SK-N-SH treated with all-trans-retinoic acid at 6 μM for 48 hours (cell line): ENCODE measurements at regions not wholly inside any gene's neighbourhood (a gene's known extent, or its start where the extent isn't known, plus 50 kb on each side); places are given as distances from the start of the nearest gene placed in this dataset.

Experiments used
- ATAC-seq: fragments of 200-7000 bp; cut with Tn5 transposase; 3 replicates; pipeline ENCODE4 v1.9.1; 2020; ENCODE audit warnings: mild to moderate bottlenecking, moderate library complexity
- BACH2 ChIP-seq: fragments of 250-450 bp; sonication (Bioruptor Pico); IDR thresholded peaks from 2 replicates; pipeline ENCODE4 v1.9.0; 2021; ENCODE audit warnings: mild to moderate bottlenecking, borderline replicate concordance
- CREB5 ChIP-seq: fragments of 250-450 bp; sonication (Bioruptor Pico); IDR thresholded peaks from 2 replicates; pipeline ENCODE4 v1.5.1; 2020; ENCODE audit warnings: low read depth, mild to moderate bottlenecking, moderate library complexity
- CSDC2 ChIP-seq: fragments of 250-450 bp; sonication (Bioruptor Pico); IDR thresholded peaks from 2 replicates; pipeline ENCODE4 v1.5.0; 2020; ENCODE audit warnings: mild to moderate bottlenecking, moderate library complexity
- CSRNP3 ChIP-seq: fragments of 250-450 bp; sonication (Bioruptor Pico); IDR thresholded peaks from 2 replicates; pipeline ENCODE4 v1.5.1; 2021; ENCODE audit warnings: mild to moderate bottlenecking, moderate library complexity
- ESRRG ChIP-seq: fragments of 250-450 bp; sonication (Bioruptor Pico); IDR thresholded peaks from 2 replicates; pipeline ENCODE4 v1.6.1; 2021; ENCODE audit warnings: mild to moderate bottlenecking
- GLIS3 ChIP-seq: fragments of 250-450 bp; sonication (Bioruptor Pico); IDR thresholded peaks from 2 replicates; pipeline ENCODE4 v1.5.0; 2020; ENCODE audit warnings: mild to moderate bottlenecking, moderate library complexity
- OSR1 ChIP-seq: fragments of 250-450 bp; sonication (Bioruptor Pico); IDR thresholded peaks from 2 replicates; pipeline ENCODE4 v1.8.0; 2022; ENCODE audit warnings: moderate library complexity, mild to moderate bottlenecking, inconsistent platforms
- PATZ1 ChIP-seq: fragments of 250-450 bp; sonication (Bioruptor Pico); IDR thresholded peaks from 2 replicates; pipeline ENCODE4 v1.8.0; 2020; ENCODE audit warnings: mild to moderate bottlenecking, moderate library complexity, borderline replicate concordance
- POU6F1 ChIP-seq: fragments of 250-450 bp; sonication (Bioruptor Pico); IDR thresholded peaks from 2 replicates; pipeline ENCODE4 v1.8.0; 2021; ENCODE audit warnings: low read depth, mild to moderate bottlenecking, moderate library complexity, borderline replicate concordance
- PPARA ChIP-seq: fragments of 250-450 bp; sonication (Bioruptor Pico); IDR thresholded peaks from 2 replicates; pipeline ENCODE4 v1.5.0; 2020; ENCODE audit warnings: mild to moderate bottlenecking, borderline replicate concordance
- TOX ChIP-seq: fragments of 250-450 bp; sonication (Bioruptor Pico); IDR thresholded peaks from 2 replicates; pipeline ENCODE4 v1.8.0; 2021; ENCODE audit warnings: mild to moderate bottlenecking, moderate library complexity, borderline replicate concordance
- TSHZ2 ChIP-seq: fragments of 250-450 bp; sonication (Bioruptor Pico); IDR thresholded peaks from 2 replicates; pipeline ENCODE4 v1.5.0; 2020; ENCODE audit warnings: mild to moderate bottlenecking, moderate library complexity
- ZC3H10 ChIP-seq: fragments of 250-450 bp; sonication (Bioruptor Pico); IDR thresholded peaks from 2 replicates; pipeline ENCODE4 v1.5.1; 2021; ENCODE audit warnings: mild to moderate bottlenecking, moderate library complexity
- ZFP3 ChIP-seq: fragments of 250-450 bp; sonication (Bioruptor Pico); IDR thresholded peaks from 2 replicates; pipeline ENCODE4 v1.5.0; 2020; ENCODE audit warnings: mild to moderate bottlenecking, moderate library complexity
- ZNF565 ChIP-seq: fragments of 450-650 bp; formaldehyde crosslinking; conservative IDR thresholded peaks from 2 replicates; pipeline ENCODE4 v1.5.0; 2020; ENCODE audit warnings: low read depth, mild to moderate bottlenecking, moderate library complexity
- ZNF8 ChIP-seq: fragments of 450-650 bp; formaldehyde crosslinking; IDR thresholded peaks from 2 replicates; pipeline ENCODE4 v1.5.0; 2020; ENCODE audit warnings: mild to moderate bottlenecking, moderate library complexity

GRCh38 chrX:38895775-38896174 is 94.5 kb downstream of the MID1IP1 start:
- no peak for ATAC-seq
- TF ChIP-seq POU6F1 (CRISPR knock-in tag) (no peak), PPARA (CRISPR knock-in tag) (no peak), PATZ1 (CRISPR knock-in tag) (no peak)

GRCh38 chrX:38896724-38897298 is 95.6 kb downstream of the MID1IP1 start:
- no peak for TF ChIP-seq ZNF8 (CRISPR knock-in tag)
- ATAC-seq, result no peak

- no peak for ATAC-seq
- no peak for TF ChIP-seq ZFP3 (CRISPR knock-in tag)
- no peak for TF ChIP-seq CREB5 (CRISPR knock-in tag)
- no peak for TF ChIP-seq ZNF8 (CRISPR knock-in tag)
- TF ChIP-seq TOX, result no peak
- TF ChIP-seq ZNF565 (CRISPR knock-in tag), result no peak
- no peak for TF ChIP-seq TSHZ2 (CRISPR knock-in tag)
- no peak for TF ChIP-seq PPARA (CRISPR knock-in tag)
These were observed 97.0 kb downstream of the MID1IP1 start for GRCh38 chrX:38898261-38898660.

- no peak for ATAC-seq
- TF ChIP-seq CREB5 (CRISPR knock-in tag) (no peak), ZC3H10 (no peak), GLIS3 (CRISPR knock-in tag) (no peak), CSRNP3 (no peak), ESRRG (no peak), CSDC2 (CRISPR knock-in tag) (no peak), BACH2 (CRISPR knock-in tag) (no peak), ZNF565 (CRISPR knock-in tag) (no peak), TSHZ2 (CRISPR knock-in tag) (no peak), PPARA (CRISPR knock-in tag) (no peak), OSR1 (CRISPR knock-in tag) (no peak), ZFP3 (CRISPR knock-in tag) (no peak), ZNF8 (CRISPR knock-in tag) (no peak), POU6F1 (CRISPR knock-in tag) (no peak), TOX (no peak)
These were observed 98.4 kb downstream of the MID1IP1 start for GRCh38 chrX:38899650-38900049.
